ENCODE measurements at regions not wholly inside any gene's neighbourhood (a gene's known extent, or its start where the extent isn't known, plus 50 kb on each side); places are given as distances from the start of the nearest gene placed in this dataset.

DNA sequence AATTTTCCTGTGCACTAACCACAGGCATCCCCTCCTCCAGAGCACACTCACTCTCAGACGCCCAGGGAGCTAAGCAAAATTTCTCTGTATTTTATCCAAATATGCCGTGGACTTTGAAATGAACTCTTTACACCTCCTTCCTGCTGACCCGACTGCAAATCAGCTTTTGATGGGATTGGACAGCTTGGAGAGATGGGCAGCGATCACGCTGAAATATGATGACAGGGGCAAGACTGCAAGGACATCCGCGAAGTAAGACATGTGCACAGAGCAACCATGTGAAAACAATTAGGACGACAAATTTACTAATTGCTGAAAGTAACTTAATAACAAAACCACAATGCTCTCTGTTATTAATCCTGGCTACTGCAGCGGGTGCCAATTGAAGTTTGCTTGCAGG is 64.6 kb upstream of the CLDN14 start:
- TF ChIP-seq, protein P1, sequence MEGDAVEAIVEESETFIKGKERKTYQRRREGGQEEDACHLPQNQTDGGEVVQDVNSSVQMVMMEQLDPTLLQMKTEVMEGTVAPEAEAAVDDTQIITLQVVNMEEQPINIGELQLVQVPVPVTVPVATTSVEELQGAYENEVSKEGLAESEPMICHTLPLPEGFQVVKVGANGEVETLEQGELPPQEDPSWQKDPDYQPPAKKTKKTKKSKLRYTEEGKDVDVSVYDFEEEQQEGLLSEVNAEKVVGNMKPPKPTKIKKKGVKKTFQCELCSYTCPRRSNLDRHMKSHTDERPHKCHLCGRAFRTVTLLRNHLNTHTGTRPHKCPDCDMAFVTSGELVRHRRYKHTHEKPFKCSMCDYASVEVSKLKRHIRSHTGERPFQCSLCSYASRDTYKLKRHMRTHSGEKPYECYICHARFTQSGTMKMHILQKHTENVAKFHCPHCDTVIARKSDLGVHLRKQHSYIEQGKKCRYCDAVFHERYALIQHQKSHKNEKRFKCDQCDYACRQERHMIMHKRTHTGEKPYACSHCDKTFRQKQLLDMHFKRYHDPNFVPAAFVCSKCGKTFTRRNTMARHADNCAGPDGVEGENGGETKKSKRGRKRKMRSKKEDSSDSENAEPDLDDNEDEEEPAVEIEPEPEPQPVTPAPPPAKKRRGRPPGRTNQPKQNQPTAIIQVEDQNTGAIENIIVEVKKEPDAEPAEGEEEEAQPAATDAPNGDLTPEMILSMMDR (IDR thresholded peaks at IDR 0.05), result no peak
- no peak for TF ChIP-seq POLR2A (IDR thresholded peaks at IDR 0.05)

Measured in body of pancreas (tissue), 4 donors.